ENCODE measurements at regions not wholly inside any gene's neighbourhood (a gene's known extent, or its start where the extent isn't known, plus 50 kb on each side); places are given as distances from the start of the nearest gene placed in this dataset.

GRCh38 chr5:133670336-133670735, 58.0 kb upstream of the FSTL4 start:
- TF ChIP-seq EZH2phosphoT487 (IDR thresholded peaks at IDR 0.05; ENCODE audit: borderline replicate concordance, low read length) = no peak
- TF ChIP-seq, protein P1, sequence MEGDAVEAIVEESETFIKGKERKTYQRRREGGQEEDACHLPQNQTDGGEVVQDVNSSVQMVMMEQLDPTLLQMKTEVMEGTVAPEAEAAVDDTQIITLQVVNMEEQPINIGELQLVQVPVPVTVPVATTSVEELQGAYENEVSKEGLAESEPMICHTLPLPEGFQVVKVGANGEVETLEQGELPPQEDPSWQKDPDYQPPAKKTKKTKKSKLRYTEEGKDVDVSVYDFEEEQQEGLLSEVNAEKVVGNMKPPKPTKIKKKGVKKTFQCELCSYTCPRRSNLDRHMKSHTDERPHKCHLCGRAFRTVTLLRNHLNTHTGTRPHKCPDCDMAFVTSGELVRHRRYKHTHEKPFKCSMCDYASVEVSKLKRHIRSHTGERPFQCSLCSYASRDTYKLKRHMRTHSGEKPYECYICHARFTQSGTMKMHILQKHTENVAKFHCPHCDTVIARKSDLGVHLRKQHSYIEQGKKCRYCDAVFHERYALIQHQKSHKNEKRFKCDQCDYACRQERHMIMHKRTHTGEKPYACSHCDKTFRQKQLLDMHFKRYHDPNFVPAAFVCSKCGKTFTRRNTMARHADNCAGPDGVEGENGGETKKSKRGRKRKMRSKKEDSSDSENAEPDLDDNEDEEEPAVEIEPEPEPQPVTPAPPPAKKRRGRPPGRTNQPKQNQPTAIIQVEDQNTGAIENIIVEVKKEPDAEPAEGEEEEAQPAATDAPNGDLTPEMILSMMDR (conservative IDR thresholded peaks at IDR 0.05; ENCODE audit: low read depth, low read length) = no peak

Data from PC-3 (cell line).